CD4-positive, alpha-beta T cell treated with Interferon gamma for 1 hour (primary cell): ENCODE measurements at regions not wholly inside any gene's neighbourhood (a gene's known extent, or its start where the extent isn't known, plus 50 kb on each side); places are given as distances from the start of the nearest gene placed in this dataset.
"Not testable (repeated sequence)": the region's sequence is repeated elsewhere in the genome, so short reads cannot be mapped to it uniquely, and the experiment has no call there.

Experiments
- DNase-seq: peaks from one replicate; pipeline ENCODE4 v3.0.0-alpha.2; 2020

- no peak for DNase-seq
Measured at GRCh38 chr6:100322886-100323285, 141.8 kb downstream of the SIM1 start.

GRCh38 chr6:100320686-100321085 is 144.0 kb downstream of the SIM1 start:
- no peak for DNase-seq

- no peak for DNase-seq
Measured at GRCh38 chr6:100317031-100317430, 147.7 kb downstream of the SIM1 start.

GRCh38 chr6:100314186-100314585 is 150.5 kb downstream of the SIM1 start:
- no peak for DNase-seq

- DNase-seq = no peak
Measured at GRCh38 chr6:100311707-100312251, 152.9 kb downstream of the SIM1 start.

- no peak for DNase-seq
Measured at GRCh38 chr6:100309174-100309573, 155.5 kb downstream of the SIM1 start.

- no peak for DNase-seq
Measured at GRCh38 chr6:100307561-100307960, 157.2 kb downstream of the SIM1 start.

- no peak for DNase-seq
Measured at GRCh38 chr6:100305209-100305869, 159.4 kb downstream of the SIM1 start.

- no peak for DNase-seq
Measured at GRCh38 chr6:100304575-100304974, 160.1 kb downstream of the SIM1 start.

- no peak for DNase-seq
Measured at GRCh38 chr6:100301731-100302130, 163.0 kb downstream of the SIM1 start.

GRCh38 chr6:100300221-100300736 is 164.4 kb downstream of the SIM1 start:
- no peak for DNase-seq

- DNase-seq = no peak
Measured at GRCh38 chr6:100296810-100297544, 167.7 kb downstream of the SIM1 start.

GRCh38 chr6:100295172-100295571 is 169.5 kb downstream of the SIM1 start:
- DNase-seq = not testable (repeated sequence)

- DNase-seq = no peak
Measured at GRCh38 chr6:100289285-100289684, 175.4 kb downstream of the SIM1 start.

- DNase-seq = no peak
Measured at GRCh38 chr6:100288311-100288710, 176.4 kb downstream of the SIM1 start.

GRCh38 chr6:100283285-100283684 is 181.4 kb downstream of the SIM1 start:
- no peak for DNase-seq

GRCh38 chr6:100281471-100281901 is 183.2 kb downstream of the SIM1 start:
- no peak for DNase-seq

- DNase-seq = no peak
Measured at GRCh38 chr6:100276311-100277057, 188.2 kb downstream of the SIM1 start.

GRCh38 chr6:100274147-100274546 is 190.6 kb downstream of the SIM1 start:
- DNase-seq = no peak

- DNase-seq = no peak
Measured at GRCh38 chr6:100271625-100272024, 193.1 kb downstream of the SIM1 start.

- no peak for DNase-seq
Measured at GRCh38 chr6:100271202-100271601, 193.5 kb downstream of the SIM1 start.

GRCh38 chr6:100269189-100269588 is 195.5 kb downstream of the SIM1 start:
- no peak for DNase-seq

- DNase-seq = no peak
Measured at GRCh38 chr6:100268326-100268725, 196.4 kb downstream of the SIM1 start.
